C4-2B (cell line): ENCODE measurements at regions not wholly inside any gene's neighbourhood (a gene's known extent, or its start where the extent isn't known, plus 50 kb on each side); places are given as distances from the start of the nearest gene placed in this dataset.

ENCODE experiments used
- ZFX ChIP-seq: fragments of 450-650 bp; IDR thresholded peaks from 2 replicates; pipeline ENCODE4 v1.6.1; 2017
- TF ChIP-seq, protein P1 (sequence below): fragments of 450-650 bp; conservative IDR thresholded peaks from 2 replicates; pipeline ENCODE4 v1.5.1; 2017; ENCODE audit warnings: mild to moderate bottlenecking

DNA sequence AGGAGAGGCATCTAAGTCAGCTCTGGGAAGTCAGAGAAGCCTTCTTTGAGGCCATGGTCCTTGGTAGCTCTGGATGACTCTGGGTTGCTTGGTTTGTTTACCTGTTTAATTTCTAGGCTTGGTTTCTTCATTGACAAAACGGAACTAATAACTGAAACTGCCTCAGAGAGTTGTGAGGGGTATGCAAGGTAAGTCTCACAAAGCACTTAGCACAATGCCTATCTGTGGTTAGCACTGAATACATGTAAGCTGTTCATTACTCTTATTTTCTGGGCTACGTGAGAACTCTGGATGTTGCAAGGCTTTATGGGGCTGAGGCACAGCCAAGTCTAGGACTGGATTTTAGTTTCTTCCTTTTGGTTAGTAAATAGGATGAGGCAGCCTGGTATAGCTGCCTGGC lies 225.8 kb upstream of the NCAM1 start:
- TF ChIP-seq, protein P1, sequence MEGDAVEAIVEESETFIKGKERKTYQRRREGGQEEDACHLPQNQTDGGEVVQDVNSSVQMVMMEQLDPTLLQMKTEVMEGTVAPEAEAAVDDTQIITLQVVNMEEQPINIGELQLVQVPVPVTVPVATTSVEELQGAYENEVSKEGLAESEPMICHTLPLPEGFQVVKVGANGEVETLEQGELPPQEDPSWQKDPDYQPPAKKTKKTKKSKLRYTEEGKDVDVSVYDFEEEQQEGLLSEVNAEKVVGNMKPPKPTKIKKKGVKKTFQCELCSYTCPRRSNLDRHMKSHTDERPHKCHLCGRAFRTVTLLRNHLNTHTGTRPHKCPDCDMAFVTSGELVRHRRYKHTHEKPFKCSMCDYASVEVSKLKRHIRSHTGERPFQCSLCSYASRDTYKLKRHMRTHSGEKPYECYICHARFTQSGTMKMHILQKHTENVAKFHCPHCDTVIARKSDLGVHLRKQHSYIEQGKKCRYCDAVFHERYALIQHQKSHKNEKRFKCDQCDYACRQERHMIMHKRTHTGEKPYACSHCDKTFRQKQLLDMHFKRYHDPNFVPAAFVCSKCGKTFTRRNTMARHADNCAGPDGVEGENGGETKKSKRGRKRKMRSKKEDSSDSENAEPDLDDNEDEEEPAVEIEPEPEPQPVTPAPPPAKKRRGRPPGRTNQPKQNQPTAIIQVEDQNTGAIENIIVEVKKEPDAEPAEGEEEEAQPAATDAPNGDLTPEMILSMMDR, result no peak
- TF ChIP-seq ZFX, result no peak
